GM19023 (cell line): ENCODE measurements at regions not wholly inside any gene's neighbourhood (a gene's known extent, or its start where the extent isn't known, plus 50 kb on each side); places are given as distances from the start of the nearest gene placed in this dataset.
"Not testable (repeated sequence)": the region's sequence is repeated elsewhere in the genome, so short reads cannot be mapped to it uniquely, and the experiment has no call there.

Experiments
- ATAC-seq: cut with Tn5 transposase; IDR thresholded peaks from one replicate; pipeline ENCODE4 v1.9.1; 2021; ENCODE audit warnings: mild to moderate bottlenecking, moderate library complexity; ENCODE audit not compliant: unreplicated experiment

- no peak for ATAC-seq
These were observed 565.1 kb upstream of the NDST4 start for GRCh38 chr4:115678425-115678941.

GRCh38 chr4:115675719-115676118 lies 562.3 kb upstream of the NDST4 start:
- no peak for ATAC-seq

- ATAC-seq = no peak
These were observed 561.1 kb upstream of the NDST4 start for GRCh38 chr4:115674485-115674884.

GRCh38 chr4:115671581-115671980 lies 558.2 kb upstream of the NDST4 start:
- ATAC-seq = no peak

- no peak for ATAC-seq
These were observed 557.5 kb upstream of the NDST4 start for GRCh38 chr4:115670930-115671329.

GRCh38 chr4:115668396-115668795 lies 555.0 kb upstream of the NDST4 start:
- ATAC-seq = no peak

- no peak for ATAC-seq
These were observed 550.9 kb upstream of the NDST4 start for GRCh38 chr4:115664285-115664684.

- ATAC-seq = no peak
These were observed 547.0 kb upstream of the NDST4 start for GRCh38 chr4:115660465-115660864.

GRCh38 chr4:115657991-115658650 lies 544.7 kb upstream of the NDST4 start:
- ATAC-seq = no peak

- ATAC-seq = no peak
These were observed 542.2 kb upstream of the NDST4 start for GRCh38 chr4:115655626-115656025.

- ATAC-seq = no peak
These were observed 535.4 kb upstream of the NDST4 start for GRCh38 chr4:115648786-115649185.

GRCh38 chr4:115629270-115629669 lies 515.9 kb upstream of the NDST4 start:
- ATAC-seq = no peak

- ATAC-seq = no peak
These were observed 496.2 kb upstream of the NDST4 start for GRCh38 chr4:115609631-115610030.

- ATAC-seq = no peak
These were observed 493.9 kb upstream of the NDST4 start for GRCh38 chr4:115607311-115607710.

GRCh38 chr4:115596265-115597001 lies 483.0 kb upstream of the NDST4 start:
- no peak for ATAC-seq

GRCh38 chr4:115580901-115581300 lies 467.5 kb upstream of the NDST4 start:
- no peak for ATAC-seq

GRCh38 chr4:115575851-115576250 lies 462.4 kb upstream of the NDST4 start:
- ATAC-seq = no peak

GRCh38 chr4:115562506-115562905 lies 449.1 kb upstream of the NDST4 start:
- ATAC-seq = no peak

GRCh38 chr4:115548123-115548522 lies 434.7 kb upstream of the NDST4 start:
- no peak for ATAC-seq

GRCh38 chr4:115537387-115537786 lies 424.0 kb upstream of the NDST4 start:
- no peak for ATAC-seq

GRCh38 chr4:115529126-115529525 lies 415.7 kb upstream of the NDST4 start:
- ATAC-seq = no peak

GRCh38 chr4:115519476-115519875 lies 406.1 kb upstream of the NDST4 start:
- ATAC-seq = not testable (repeated sequence)
